Body of pancreas (tissue), 4 donors: ENCODE measurements at regions not wholly inside any gene's neighbourhood (a gene's known extent, or its start where the extent isn't known, plus 50 kb on each side); places are given as distances from the start of the nearest gene placed in this dataset.

Experiments used
- ATAC-seq: fragments of 150-250 bp; one replicate; pipeline ENCODE4 v1.9.1; 2016
- DNase-seq, 4 donors: peaks; one replicate each; pipeline ENCODE4 v3.0.0-alpha.2; 2019
- H3K27ac ChIP-seq, 4 donors: fragments of 200-600 bp; sonication (generic); 1 replicate in 3 of 4; 2 replicates in 1 of 4; pipeline versions ENCODE4 v1.5.1 to v1.6.1; 2016 to 2019; ENCODE audit warnings: mild to moderate bottlenecking in 1 of 4, mixed read lengths in 1 of 4, moderate library complexity in 1 of 4
- H3K27me3 ChIP-seq, 2 donors: fragments of 200-600 bp; sonication (generic); one replicate each; pipeline ENCODE4 v1.6.0; 2016; ENCODE audit warnings: mild to moderate bottlenecking in 1 of 2
- H3K36me3 ChIP-seq, 2 donors: fragments of 200-600 bp; sonication (generic); replicated peaks in 1 of 2; 2 replicates each; pipeline ENCODE4 v1.5.1; 2016; ENCODE audit warnings: low read depth in 2 of 2; ENCODE audit not compliant: insufficient read depth in 1 of 2
- H3K4me1 ChIP-seq: fragments of 200-600 bp; sonication (generic); one replicate; pipeline ENCODE4 v1.6.0; 2016
- H3K4me3 ChIP-seq, 2 donors: fragments of 200-600 bp; sonication (generic); 1 replicate in 1 of 2; 2 replicates in 1 of 2; pipeline ENCODE4 v1.5.1; 2016 to 2019
- H3K9me3 ChIP-seq, 3 donors: fragments of 200-600 bp; sonication (generic); 1 replicate in 2 of 3; 2 replicates in 1 of 3; pipeline ENCODE4 v1.5.1; 2016
- CTCF ChIP-seq, 7 experiments: fragments of 450-650 bp in 4 of 7; fragments of 200-600 bp in 3 of 7; sonication (generic) in 3 of 7; IDR thresholded peaks; one replicate each; pipeline ENCODE4 v1.5.1; 2016 to 2019; ENCODE audit warnings: antibody characterized with exemption in 7 of 7
- POLR2A ChIP-seq, 3 donors: fragments of 450-650 bp; IDR thresholded peaks; one replicate each; pipeline ENCODE4 v1.6.1; 2016; ENCODE audit warnings: antibody characterized with exemption in 3 of 3, mild to moderate bottlenecking in 2 of 3
- WGBS, 2 donors: methylation state at CpG; one replicate each; pipeline ENCODE4 v1.1.5; 2017; 5-methylcytosine and 5-hydroxymethylcytosine counted together
- intact Hi-C: fragments of 100-400 bp; cut with DNase I; formaldehyde crosslinking; loops from one replicate; pipeline ENCODE4 v1.15.1; 2023

- DNase-seq: no peak
- 59 to 70% methylated on average over 5 of the region's 5 CpGs for WGBS, 2 donors
- Histone ChIP-seq H3K9me3 (no peaks in the 10 kb centered on the region), H3K27ac (no peak overlapping the region), H3K4me3 (no peak overlapping the region), H3K36me3 (no peaks in the 10 kb centered on the region), H3K27me3 (no peaks in the 10 kb centered on the region), H3K4me1 (no peaks in the 10 kb centered on the region)
- intact Hi-C loops: no loop called here
- TF ChIP-seq POLR2A (IDR thresholded peaks at IDR 0.05): no peak
- no peak for TF ChIP-seq CTCF (IDR thresholded peaks at IDR 0.05)
- no peak for ATAC-seq
These were observed 69.1 kb upstream of the CACNA2D3 start for GRCh38 chr3:54053211-54053610.

- H3K4me3 ChIP-seq: no peak overlapping the region
- 61 to 65% methylated on average over 5 of the region's 5 CpGs for WGBS, 2 donors
- no peaks in the 10 kb centered on the region for H3K9me3 ChIP-seq
- intact Hi-C loops: no loop called here
- no peak for TF ChIP-seq CTCF (IDR thresholded peaks at IDR 0.05)
- no peak for TF ChIP-seq POLR2A (IDR thresholded peaks at IDR 0.05)
- H3K36me3 ChIP-seq: no peaks in the 10 kb centered on the region
- H3K27me3 ChIP-seq: no peaks in the 10 kb centered on the region
- H3K4me1 ChIP-seq: peaks cover 24% of the 10 kb centered on the region
- DNase-seq (no peak), ATAC-seq (no peak)
- no peak overlapping the region for H3K27ac ChIP-seq
These were observed 74.8 kb upstream of the CACNA2D3 start for GRCh38 chr3:54047568-54047967.

- H3K9me3 ChIP-seq: no peaks in the 10 kb centered on the region
- DNase-seq: peak; percentile 12 to 66 (median 39)
- no peak for ATAC-seq
- no peaks in the 10 kb centered on the region for H3K27me3 ChIP-seq
- H3K4me1 ChIP-seq: peaks cover 24% of the 10 kb centered on the region
- H3K27ac ChIP-seq: peak overlapping the region in 1 of 4 donors; percentile 20
- no peak overlapping the region for H3K4me3 ChIP-seq
- no peak for TF ChIP-seq CTCF (IDR thresholded peaks at IDR 0.05)
- no peak for TF ChIP-seq POLR2A (IDR thresholded peaks at IDR 0.05)
- intact Hi-C loops: no loop called here
- no peaks in the 10 kb centered on the region for H3K36me3 ChIP-seq
These were observed 75.6 kb upstream of the CACNA2D3 start for GRCh38 chr3:54046641-54047214.

GRCh38 chr3:54045061-54045815 lies 77.1 kb upstream of the CACNA2D3 start:
- no peaks in the 10 kb centered on the region for H3K9me3 ChIP-seq
- H3K36me3 ChIP-seq: no peaks in the 10 kb centered on the region
- no peak for ATAC-seq
- TF ChIP-seq POLR2A (IDR thresholded peaks at IDR 0.05) (no peak), CTCF (IDR thresholded peaks at IDR 0.05) (no peak)
- peak in 1 of 4 donors; percentile 6 for DNase-seq
- intact Hi-C loops: no loop called here
- H3K4me3 ChIP-seq: no peak overlapping the region
- no peaks in the 10 kb centered on the region for H3K27me3 ChIP-seq
- H3K27ac ChIP-seq: no peak overlapping the region
- 70 to 79% methylated on average over 3 of the region's 3 CpGs for WGBS, 2 donors
- H3K4me1 ChIP-seq: peaks cover 24% of the 10 kb centered on the region
